ENCODE measurements at regions not wholly inside any gene's neighbourhood (a gene's known extent, or its start where the extent isn't known, plus 50 kb on each side); places are given as distances from the start of the nearest gene placed in this dataset.

DNA sequence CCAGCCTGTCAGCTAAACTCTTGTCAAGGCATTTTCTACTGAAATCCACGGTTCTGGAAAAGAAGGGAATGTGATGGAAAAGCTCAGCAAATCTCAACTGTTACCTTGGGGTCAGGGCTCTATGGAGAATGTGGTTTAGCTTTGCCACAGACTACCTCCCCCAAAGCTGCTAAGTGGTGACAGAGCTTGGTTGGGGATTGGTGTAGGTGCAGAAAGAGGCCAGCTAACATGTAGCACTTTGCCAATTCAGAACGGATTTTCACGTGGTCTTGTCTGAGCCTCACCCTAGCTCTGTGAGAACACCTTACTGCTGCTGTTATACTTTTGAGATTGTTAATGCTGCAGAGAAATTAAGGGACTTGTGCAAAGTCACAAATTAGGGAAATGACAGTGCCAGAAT lies 331.1 kb downstream of the RND3 start:
- no peak for DNase-seq

- no peak for DNase-seq
These were observed 333.1 kb downstream of the RND3 start for GRCh38 chr2:150154308-150154797.

- DNase-seq = no peak
These were observed 333.7 kb downstream of the RND3 start for GRCh38 chr2:150153646-150154307.

DNA sequence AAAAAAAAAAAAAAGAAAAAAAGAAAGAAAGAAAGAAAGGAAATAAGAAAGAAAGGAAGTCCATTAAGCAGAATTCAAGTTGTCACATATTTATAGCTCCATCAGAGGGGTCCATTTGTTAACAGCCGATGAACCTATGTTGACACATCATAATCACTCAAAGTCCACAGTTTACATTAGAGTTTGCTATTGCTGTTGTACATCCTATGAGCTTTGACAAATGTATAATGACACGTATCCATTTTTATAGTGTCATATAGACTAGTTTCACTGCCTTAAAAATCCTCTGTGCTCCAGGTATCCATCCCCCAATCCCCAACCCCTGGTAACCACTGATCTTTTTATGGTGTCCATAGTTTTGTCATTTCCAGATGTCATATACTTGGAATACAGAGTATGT lies 335.2 kb downstream of the RND3 start:
- no peak for DNase-seq

- DNase-seq = no peak
These were observed 337.3 kb downstream of the RND3 start for GRCh38 chr2:150150144-150150543.

- no peak for DNase-seq
These were observed 339.4 kb downstream of the RND3 start for GRCh38 chr2:150147889-150148683.

DNA sequence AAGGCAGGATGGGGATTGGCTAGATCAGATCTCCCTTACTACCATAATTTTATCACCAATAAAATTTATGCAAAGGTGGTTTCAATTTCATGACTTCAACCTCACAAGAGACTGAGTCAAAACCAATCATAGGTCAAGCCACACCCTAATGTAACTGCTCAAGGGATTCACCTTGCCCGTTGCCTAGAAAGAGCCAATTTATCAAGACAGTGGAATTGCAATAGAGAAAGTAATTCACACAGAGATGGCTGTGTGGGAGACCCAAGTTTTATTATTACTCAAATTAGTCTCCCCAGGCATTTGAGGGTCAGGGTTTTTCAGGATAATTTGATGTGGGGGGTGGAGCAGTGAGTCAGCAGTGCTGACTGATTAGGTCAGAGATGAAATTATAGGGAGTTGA lies 340.6 kb downstream of the RND3 start:
- DNase-seq = no peak

- DNase-seq = no peak
These were observed 342.2 kb downstream of the RND3 start for GRCh38 chr2:150145299-150145692.

DNA sequence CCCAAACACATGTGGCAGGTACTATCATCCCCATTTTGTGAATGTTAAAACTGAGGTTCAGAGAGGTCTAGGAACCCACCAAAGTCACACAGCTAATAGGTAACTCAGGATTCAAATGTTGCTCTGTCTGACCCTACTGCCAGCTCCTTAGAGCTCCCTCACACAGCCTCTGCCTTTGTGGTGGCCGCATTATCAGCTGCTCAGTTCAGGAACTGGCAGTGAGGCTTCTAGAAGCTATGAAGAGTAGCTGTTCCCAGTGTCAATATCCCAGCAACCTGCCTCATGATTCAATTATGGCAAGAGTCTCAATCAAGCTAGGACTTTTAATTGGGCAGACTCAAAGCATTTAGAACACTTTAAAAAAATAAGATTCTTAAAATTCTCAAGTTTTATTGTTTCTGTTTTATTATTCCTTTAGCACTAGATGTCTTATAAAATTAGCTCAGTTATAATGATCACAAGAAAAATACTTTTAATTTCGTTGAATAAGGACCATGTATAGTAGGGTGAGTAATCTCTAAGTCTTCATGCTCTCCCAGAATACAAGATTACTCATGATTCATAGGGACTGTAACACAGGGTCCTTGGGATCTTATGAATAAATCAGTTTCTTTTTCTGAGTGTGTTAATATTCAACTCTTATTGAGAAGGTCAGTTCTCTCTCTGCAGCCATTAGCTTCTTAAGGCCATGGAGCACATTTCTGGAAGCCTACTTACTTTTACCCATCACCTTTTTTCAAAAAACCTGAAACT lies 342.7 kb downstream of the RND3 start:
- no peak for DNase-seq

GRCh38 chr2:150143087-150143536 lies 344.4 kb downstream of the RND3 start:
- no peak for DNase-seq

GRCh38 chr2:150142561-150142960 lies 344.9 kb downstream of the RND3 start:
- no peak for DNase-seq

DNA sequence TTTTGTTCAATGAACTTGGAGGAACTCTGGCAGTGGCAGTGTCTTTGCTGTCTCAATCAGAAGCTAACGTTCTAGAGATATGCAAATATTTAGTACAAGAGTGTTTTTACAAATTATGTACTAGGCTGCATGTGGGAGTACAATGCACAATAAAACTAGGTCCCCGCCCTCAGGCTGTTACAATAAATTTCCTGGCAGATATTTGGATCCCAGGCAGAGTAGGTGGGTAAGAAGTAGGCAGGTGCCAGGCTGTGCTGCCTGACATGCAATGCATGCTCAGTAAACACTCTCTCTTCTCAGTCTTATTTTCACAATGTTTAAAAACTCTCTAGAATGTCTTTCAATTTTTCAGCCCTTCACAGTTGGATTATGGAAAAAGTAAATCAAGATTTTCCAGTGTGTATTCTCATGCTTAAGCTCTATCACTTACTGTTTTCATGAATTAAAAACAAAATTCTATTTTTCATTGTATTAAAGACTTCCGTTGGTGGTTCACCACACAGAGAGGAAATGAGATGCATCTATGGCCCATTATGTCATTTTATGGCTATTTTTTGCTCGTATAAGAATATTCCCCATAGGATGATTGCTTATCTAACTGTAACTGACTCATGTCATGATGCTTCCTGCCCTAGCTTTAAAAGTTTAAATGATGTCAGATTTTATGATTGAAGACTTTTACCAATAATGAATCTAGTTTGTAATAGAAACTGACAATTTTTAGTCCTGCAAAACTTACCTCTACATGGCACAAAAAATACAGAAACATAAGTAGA lies 346.1 kb downstream of the RND3 start:
- no peak for DNase-seq

GRCh38 chr2:150140777-150141176 lies 346.7 kb downstream of the RND3 start:
- no peak for DNase-seq

DNA sequence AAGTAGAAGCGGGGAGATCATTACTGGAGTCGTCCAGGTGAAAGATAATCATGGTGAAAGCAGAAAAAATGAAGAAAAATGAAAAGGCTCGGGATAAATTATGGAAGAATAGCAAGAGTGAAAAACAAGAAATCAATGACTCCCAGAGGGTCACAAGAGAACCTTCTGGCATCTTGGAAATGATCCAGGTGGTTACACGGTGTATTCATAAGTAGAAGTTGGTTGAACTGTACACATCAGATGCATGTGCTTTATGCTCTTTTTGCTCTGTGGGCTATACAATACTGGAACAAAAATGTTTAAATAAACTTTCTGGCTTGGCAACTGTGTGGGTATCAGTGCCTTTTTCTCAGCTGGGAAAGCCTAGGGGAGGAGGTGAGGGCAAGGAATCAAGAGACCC lies 348.9 kb downstream of the RND3 start:
- DNase-seq = no peak

- no peak for DNase-seq
These were observed 350.0 kb downstream of the RND3 start for GRCh38 chr2:150137338-150138069.

DNA sequence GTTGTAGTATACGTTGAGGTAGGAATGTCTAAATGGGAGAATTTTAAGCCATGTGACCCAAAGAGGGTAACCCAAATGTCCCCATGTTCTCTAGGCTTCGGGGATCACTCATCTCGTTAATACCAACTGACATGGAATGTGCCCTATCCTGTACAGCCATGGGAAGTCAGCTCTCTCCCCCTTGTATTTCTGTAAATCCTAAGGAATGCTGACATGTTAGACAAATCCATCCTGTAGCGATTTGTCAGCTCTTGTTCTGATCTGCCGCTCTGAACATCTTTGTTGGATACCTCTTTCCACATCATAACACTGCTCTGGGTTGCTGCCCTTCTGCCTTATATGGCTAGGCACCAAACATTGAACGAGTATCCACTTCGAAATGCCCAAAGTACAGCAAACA lies 350.6 kb downstream of the RND3 start:
- DNase-seq = no peak

DNA sequence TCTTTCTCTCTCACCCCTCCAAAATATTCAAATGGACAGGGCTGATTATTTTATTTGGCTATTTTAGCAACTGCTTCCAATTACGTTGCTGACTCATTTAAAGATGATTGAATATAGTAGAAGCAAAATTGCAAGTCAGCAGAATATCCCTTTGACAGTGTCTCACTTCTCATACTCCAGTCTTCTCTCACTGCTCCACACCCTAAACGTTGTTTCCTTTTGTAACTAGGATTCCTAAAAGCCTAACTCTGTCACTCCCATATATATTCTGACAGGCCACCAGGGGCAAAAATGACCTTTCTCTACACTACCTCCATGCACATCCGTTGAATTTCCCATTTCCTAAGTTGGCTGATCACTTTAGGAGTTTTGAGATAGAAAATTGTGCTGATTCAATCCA lies 351.1 kb downstream of the RND3 start:
- DNase-seq = no peak

- no peak for DNase-seq
These were observed 352.1 kb downstream of the RND3 start for GRCh38 chr2:150135223-150135883.

- DNase-seq = no peak
These were observed 353.1 kb downstream of the RND3 start for GRCh38 chr2:150134223-150134857.

GRCh38 chr2:150133623-150134022 lies 353.8 kb downstream of the RND3 start:
- DNase-seq = no peak
